ENCODE measurements at regions not wholly inside any gene's neighbourhood (a gene's known extent, or its start where the extent isn't known, plus 50 kb on each side); places are given as distances from the start of the nearest gene placed in this dataset.

DNA sequence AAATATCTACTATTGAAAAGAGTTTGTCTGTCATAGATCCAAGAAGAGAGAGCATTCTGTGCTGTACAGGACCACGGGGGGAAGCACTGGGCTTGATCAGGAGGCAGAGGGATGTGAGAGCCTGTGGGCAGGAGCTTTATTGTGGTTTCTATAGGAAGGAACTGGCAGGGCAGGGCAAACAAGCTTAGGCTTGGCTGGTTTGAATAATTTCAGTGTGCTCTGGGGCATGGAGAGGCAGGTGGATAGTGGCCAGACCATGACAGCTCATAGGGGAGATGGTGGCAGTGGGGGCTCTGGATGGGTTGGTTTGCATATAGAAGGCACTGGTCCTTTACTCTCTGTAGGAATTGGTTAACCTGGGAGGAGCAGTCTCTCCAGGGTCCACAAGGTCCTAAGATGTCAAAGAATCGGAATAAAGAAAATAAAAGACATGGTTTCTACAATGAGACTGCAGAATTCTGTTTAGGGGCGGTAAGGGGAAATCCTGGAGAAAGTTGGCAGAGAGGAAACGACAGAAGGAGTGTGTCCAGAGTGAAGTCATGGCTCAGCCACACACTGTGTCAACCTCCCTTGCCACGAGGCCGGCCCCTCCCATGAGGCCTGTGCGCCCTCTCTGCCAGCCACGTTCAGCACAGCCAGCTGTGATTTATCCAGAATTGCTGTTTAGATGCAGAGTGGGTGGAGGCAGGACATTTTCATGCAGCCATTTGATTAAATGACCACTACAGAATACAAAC, 81.7 kb upstream of the PGBD5 start:
- no peak for TF ChIP-seq EZH2 (IDR thresholded peaks at IDR 0.05; ENCODE audit: borderline replicate concordance, low read depth, low read length, severe bottlenecking)
- TF ChIP-seq, protein P1, sequence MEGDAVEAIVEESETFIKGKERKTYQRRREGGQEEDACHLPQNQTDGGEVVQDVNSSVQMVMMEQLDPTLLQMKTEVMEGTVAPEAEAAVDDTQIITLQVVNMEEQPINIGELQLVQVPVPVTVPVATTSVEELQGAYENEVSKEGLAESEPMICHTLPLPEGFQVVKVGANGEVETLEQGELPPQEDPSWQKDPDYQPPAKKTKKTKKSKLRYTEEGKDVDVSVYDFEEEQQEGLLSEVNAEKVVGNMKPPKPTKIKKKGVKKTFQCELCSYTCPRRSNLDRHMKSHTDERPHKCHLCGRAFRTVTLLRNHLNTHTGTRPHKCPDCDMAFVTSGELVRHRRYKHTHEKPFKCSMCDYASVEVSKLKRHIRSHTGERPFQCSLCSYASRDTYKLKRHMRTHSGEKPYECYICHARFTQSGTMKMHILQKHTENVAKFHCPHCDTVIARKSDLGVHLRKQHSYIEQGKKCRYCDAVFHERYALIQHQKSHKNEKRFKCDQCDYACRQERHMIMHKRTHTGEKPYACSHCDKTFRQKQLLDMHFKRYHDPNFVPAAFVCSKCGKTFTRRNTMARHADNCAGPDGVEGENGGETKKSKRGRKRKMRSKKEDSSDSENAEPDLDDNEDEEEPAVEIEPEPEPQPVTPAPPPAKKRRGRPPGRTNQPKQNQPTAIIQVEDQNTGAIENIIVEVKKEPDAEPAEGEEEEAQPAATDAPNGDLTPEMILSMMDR (IDR thresholded peaks at IDR 0.05; ENCODE audit: borderline replicate concordance, extremely low read depth, low read length, poor library complexity, severe bottlenecking) = no peak
